Esophagus squamous epithelium (tissue), 4 donors: ENCODE measurements at regions not wholly inside any gene's neighbourhood (a gene's known extent, or its start where the extent isn't known, plus 50 kb on each side); places are given as distances from the start of the nearest gene placed in this dataset.

Experiments used
- CTCF ChIP-seq, 6 experiments: fragments of 450-650 bp in 4 of 6; fragments of 200-600 bp in 2 of 6; sonication (generic) in 2 of 6; IDR thresholded peaks; one replicate each; pipeline ENCODE4 v1.5.1; 2016 to 2019; ENCODE audit warnings: antibody characterized with exemption in 6 of 6, mild to moderate bottlenecking in 4 of 6, moderate library complexity in 4 of 6
- POLR2A ChIP-seq, 4 donors: fragments of 450-650 bp; IDR thresholded peaks; one replicate each; pipeline ENCODE4 v1.6.1; 2017; ENCODE audit warnings: antibody characterized with exemption in 4 of 4, mild to moderate bottlenecking in 4 of 4, moderate library complexity in 3 of 4

- TF ChIP-seq CTCF (IDR thresholded peaks at IDR 0.05) (no peak), POLR2A (IDR thresholded peaks at IDR 0.05) (no peak)
Observed at GRCh38 chr20:40431611-40432010, 257.4 kb downstream of the MAFB start.
